IMR-90 (cell line): ENCODE measurements at regions not wholly inside any gene's neighbourhood (a gene's known extent, or its start where the extent isn't known, plus 50 kb on each side); places are given as distances from the start of the nearest gene placed in this dataset.

Experiments used
- ATAC-seq: fragments of 200-7000 bp; cut with Tn5 transposase; 2 replicates; pipeline ENCODE4 v1.9.1; 2020; ENCODE audit warnings: low read depth, mild to moderate bottlenecking, moderate library complexity
- BruUV-seq: library from RNA; stranded (reverse); fragments of 400-500 nt; replicated peaks from 2 replicates; lab custom pipeline; 2021; lab: Mats Ljungman, UMichigan
- CTCF ChIA-PET: fragments of 300-600 bp; formaldehyde crosslinking; extraction: SDS; loops from one replicate; lab custom pipeline; 2021; ENCODE audit warnings: antibody characterized with exemption; lab: Yijun Ruan, JAX
- POLR2A ChIA-PET: fragments of 300-600 bp; sonication (Branson Sonifier 250); formaldehyde crosslinking; loops from one replicate; lab custom pipeline; 2022; ENCODE audit warnings: antibody characterized with exemption; ENCODE audit not compliant: unreplicated experiment; lab: Charles Lee
- DNase-seq: peaks from one replicate; pipeline ENCODE4 v3.0.0; 2013
- H2AFZ ChIP-seq: replicated peaks from 2 replicates; pipeline ENCODE3; 2013; ENCODE audit warnings: low read length, mild to moderate bottlenecking; ENCODE audit not compliant: poor library complexity
- H2AK5ac ChIP-seq: 2 replicates; pipeline ENCODE4 v1.6.1; 2013; ENCODE audit warnings: low read depth, low read length, inconsistent platforms
- H2AK9ac ChIP-seq: replicated peaks from 2 replicates; pipeline ENCODE3; 2013; ENCODE audit warnings: mild to moderate bottlenecking, low read depth, low read length, moderate library complexity; ENCODE audit not compliant: poor library complexity
- H2BK120ac ChIP-seq: 2 replicates; pipeline ENCODE4 v1.6.1; 2013; ENCODE audit warnings: low read depth, low read length, inconsistent platforms
- H2BK15ac ChIP-seq: 3 replicates; pipeline ENCODE4 v1.6.1; 2013; ENCODE audit warnings: low read depth, low read length, inconsistent platforms
- H2BK20ac ChIP-seq: 2 replicates; pipeline ENCODE4 v1.6.1; 2013; ENCODE audit warnings: low read depth, mild to moderate bottlenecking, inconsistent platforms, low read length, moderate library complexity
- H2BK5ac ChIP-seq: 2 replicates; pipeline ENCODE4 v1.6.1; 2013; ENCODE audit warnings: mild to moderate bottlenecking, low read depth, low read length, inconsistent platforms; ENCODE audit not compliant: poor library complexity, severe bottlenecking
- H3K14ac ChIP-seq: replicated peaks from 2 replicates; pipeline ENCODE4 v1.6.1; 2013; ENCODE audit warnings: low read depth, low read length, inconsistent platforms
- H3K18ac ChIP-seq: 2 replicates; pipeline ENCODE4 v1.6.1; 2013; ENCODE audit warnings: low read depth, low read length, control low read depth
- H3K23ac ChIP-seq: 2 replicates; pipeline ENCODE4 v1.6.1; 2013; ENCODE audit warnings: low read depth, low read length, inconsistent platforms
- H3K27ac ChIP-seq: 2 replicates; pipeline ENCODE4 v1.5.1; 2013; ENCODE audit warnings: mild to moderate bottlenecking, control low read depth, low read length; ENCODE audit not compliant: insufficient read depth
- H3K27me3 ChIP-seq: 2 replicates; pipeline ENCODE4 v1.6.1; 2013; ENCODE audit warnings: low read length; ENCODE audit not compliant: control insufficient read depth, insufficient read depth
- H3K36me3 ChIP-seq: 2 replicates; pipeline ENCODE4 v1.6.1; 2013; ENCODE audit warnings: low read length, mixed read lengths; ENCODE audit not compliant: control insufficient read depth, insufficient read depth
- H3K4ac ChIP-seq: 2 replicates; pipeline ENCODE4 v1.6.1; 2013; ENCODE audit warnings: low read depth, low read length, inconsistent platforms
- H3K4me1 ChIP-seq: 2 replicates; pipeline ENCODE4 v1.6.1; 2013; ENCODE audit warnings: low read length, mixed read lengths; ENCODE audit not compliant: control insufficient read depth, insufficient read depth
- H3K4me2 ChIP-seq: 2 replicates; pipeline ENCODE4 v1.6.1; 2013; ENCODE audit warnings: low read depth, mild to moderate bottlenecking, control low read depth, low read length, moderate library complexity
- H3K4me3 ChIP-seq: 2 replicates; pipeline ENCODE4 v1.5.1; 2013; ENCODE audit warnings: low read depth, mild to moderate bottlenecking, control low read depth, low read length, moderate library complexity; ENCODE audit not compliant: insufficient read depth
- H3K56ac ChIP-seq: 2 replicates; pipeline ENCODE4 v1.6.1; 2013; ENCODE audit warnings: low read length, inconsistent platforms; ENCODE audit not compliant: insufficient read depth; ENCODE audit errors: extremely low read depth
- H3K79me1 ChIP-seq, 2 experiments: 2 replicates each; pipeline ENCODE4 v1.6.1; 2013; ENCODE audit warnings: low read length in 2 of 2, inconsistent platforms in 1 of 2, low read depth in 1 of 2
- H3K9ac ChIP-seq: 2 replicates; pipeline ENCODE4 v1.6.1; 2013; ENCODE audit warnings: low read depth, low read length, control low read depth
- H3K9me1 ChIP-seq: 2 replicates; pipeline ENCODE4 v1.6.1; 2013; ENCODE audit warnings: low read length, inconsistent platforms; ENCODE audit not compliant: insufficient read depth
- H3K9me3 ChIP-seq: 2 replicates; pipeline ENCODE4 v1.6.1; 2013; ENCODE audit warnings: low read length; ENCODE audit not compliant: control insufficient read depth, insufficient read depth
- H4K20me1 ChIP-seq: 2 replicates; pipeline ENCODE4 v1.6.1; 2013; ENCODE audit warnings: low read length, inconsistent platforms; ENCODE audit not compliant: insufficient read depth
- H4K5ac ChIP-seq: 2 replicates; pipeline ENCODE4 v1.6.1; 2013; ENCODE audit warnings: mild to moderate bottlenecking, low read depth, low read length, control low read depth
- H4K8ac ChIP-seq, 2 experiments: 2 replicates each; pipeline ENCODE4 v1.6.1; 2013; ENCODE audit warnings: low read depth in 2 of 2, low read length in 2 of 2, control low read depth in 1 of 2, inconsistent platforms in 1 of 2
- H4K91ac ChIP-seq: 2 replicates; pipeline ENCODE4 v1.6.1; 2013; ENCODE audit warnings: low read depth, low read length, inconsistent platforms; ENCODE audit not compliant: insufficient read depth
- RFX5 ChIP-seq: IDR thresholded peaks from 2 replicates; pipeline ENCODE4 v1.8.0; 2012; ENCODE audit warnings: low read depth, mild to moderate bottlenecking, low read length, moderate library complexity
- WGBS, 2 experiments: methylation state at CpG; one replicate each; pipeline versions ENCODE4 v1.1.5 to v1.1.7; 2013; ENCODE audit warnings: missing lambda C conversion rate in 2 of 2; ENCODE audit not compliant: insufficient read length in 1 of 2; ENCODE audit errors: extremely low coverage in 2 of 2; 5-methylcytosine and 5-hydroxymethylcytosine counted together
- dilution Hi-C: fragments of 300-500 bp; cut with HindIII; formaldehyde crosslinking; loops from one replicate; pipeline ENCODE4 v1.14.3; 2018; ENCODE audit warnings: low sequenced_read_pairs; ENCODE audit not compliant: unreplicated experiment
- in situ Hi-C: fragments of 300-500 bp; cut with MboI; formaldehyde crosslinking; loops from 3 replicates; pipeline ENCODE4 v1.14.3; 2019; ENCODE audit warnings: low sequenced_read_pairs, inconsistent platforms, mixed read lengths
- intact Hi-C: fragments of 100-400 bp; cut with micrococcal nuclease; formaldehyde crosslinking; loops from 2 replicates; pipeline ENCODE4 v1.10.0; 2022

GRCh38 chr4:16365036-16365569, 138.8 kb upstream of the TAPT1 start:
- Histone ChIP-seq H3K9ac (no peak overlapping the region), H3K27me3 (peaks cover 2% of the 10 kb centered on the region; the same call in 1 of the 2 replicates), H4K20me1 (no peaks in the 10 kb centered on the region), H3K18ac (no peak overlapping the region), H2BK20ac (no peak overlapping the region), H3K4me2 (no peak overlapping the region), H3K56ac (no peak overlapping the region), H4K8ac (no peak overlapping the region), H3K9me1 (no peaks in the 10 kb centered on the region), H3K36me3 (no peaks in the 10 kb centered on the region), H2AFZ (no peak overlapping the region), H2BK5ac (no peak overlapping the region), H3K23ac (no peak overlapping the region), H3K4me1 (no peaks in the 10 kb centered on the region), H2AK5ac (no peak overlapping the region), H2AK9ac (no peak overlapping the region), H3K27ac (no peak overlapping the region), H3K4ac (no peak overlapping the region), H3K9me3 (no peaks in the 10 kb centered on the region), H3K14ac (no peak overlapping the region), H3K4me3 (no peak overlapping the region), H2BK120ac (no peak overlapping the region), H3K79me1 (no peaks in the 10 kb centered on the region), H4K5ac (no peak overlapping the region), H4K91ac (no peak overlapping the region), H2BK15ac (no peak overlapping the region)
- ATAC-seq (no peak), DNase-seq (no peak)
- in situ Hi-C loops (no loop called here), dilution Hi-C loops (no loop called here), intact Hi-C loops (no loop called here)
- no CpG with 5 or more reads among the region's 5 CpGs for WGBS, 2 experiments
- CTCF ChIA-PET = no interaction called here
- no peak for TF ChIP-seq RFX5
- POLR2A ChIA-PET = no interaction called here
- BruUV-seq = no TSS peak
